ENCODE measurements at regions not wholly inside any gene's neighbourhood (a gene's known extent, or its start where the extent isn't known, plus 50 kb on each side); places are given as distances from the start of the nearest gene placed in this dataset.
"Not testable (repeated sequence)": the region's sequence is repeated elsewhere in the genome, so short reads cannot be mapped to it uniquely, and the experiment has no call there.

DNA sequence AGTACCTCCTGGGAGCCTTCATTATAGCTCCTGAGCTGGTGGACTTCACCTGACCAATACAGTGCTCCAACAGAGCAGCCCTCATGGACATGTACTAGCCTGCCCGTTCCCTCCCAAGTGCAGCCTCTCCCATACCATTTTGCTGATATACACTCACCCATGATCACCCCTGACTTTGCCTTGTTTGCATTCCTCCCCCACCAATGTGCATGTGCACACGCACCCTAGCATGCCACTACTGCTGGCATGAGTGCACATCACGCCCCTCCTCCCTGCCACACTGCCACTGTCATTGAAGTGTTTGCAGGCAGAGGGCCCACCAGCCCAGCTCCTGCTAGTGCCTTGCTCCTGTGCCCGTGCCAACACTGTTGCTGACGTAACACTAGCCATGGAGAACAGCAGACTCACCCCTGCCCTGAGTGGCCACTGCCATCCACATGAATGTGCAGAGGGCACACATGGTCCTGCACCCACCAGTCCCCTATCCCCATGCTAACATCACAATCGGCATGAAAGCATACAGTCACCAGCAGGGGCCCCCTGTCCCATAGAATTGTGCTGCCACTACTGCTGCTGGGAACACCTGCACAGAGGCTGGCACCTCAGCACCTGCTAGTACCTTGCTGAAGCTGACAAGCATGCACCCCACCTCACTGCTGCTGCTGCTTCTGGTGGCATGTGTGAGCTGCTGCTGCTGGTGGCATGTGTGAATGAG, 110.3 kb downstream of the SINHCAF start:
- DNase-seq (ENCODE audit: low spot score) = no peak

- no peak for DNase-seq (ENCODE audit: low spot score)
These were observed 109.5 kb downstream of the SINHCAF start for GRCh38 chr12:31216479-31216878.

- DNase-seq (ENCODE audit: low spot score) = peak; percentile 36
These were observed 108.4 kb downstream of the SINHCAF start for GRCh38 chr12:31217356-31218130.

GRCh38 chr12:31218203-31219025, 107.5 kb downstream of the SINHCAF start:
- no peak for DNase-seq (ENCODE audit: low spot score)

GRCh38 chr12:31219521-31219920, 106.4 kb downstream of the SINHCAF start:
- no peak for DNase-seq (ENCODE audit: low spot score)

DNA sequence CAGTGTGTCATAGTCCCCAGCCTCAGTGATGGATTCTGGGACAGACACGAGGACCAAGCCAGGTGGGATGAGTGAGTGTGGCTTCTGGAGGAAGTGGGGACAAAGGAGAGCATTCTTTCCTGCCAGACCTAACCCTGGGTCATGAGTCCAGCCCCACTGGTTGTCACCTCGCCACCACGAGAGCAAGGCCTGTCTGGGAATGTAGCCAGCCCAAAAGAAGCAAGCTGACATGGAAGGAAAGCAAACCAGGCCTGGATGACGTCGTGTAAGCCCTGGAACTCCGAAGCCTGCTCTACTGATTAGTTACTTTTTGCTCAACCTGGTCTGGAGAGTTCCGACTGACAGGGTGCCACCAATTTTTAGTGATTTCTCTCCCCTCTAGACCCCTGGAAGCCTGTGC, 105.9 kb downstream of the SINHCAF start:
- no peak for DNase-seq (ENCODE audit: low spot score)

DNA sequence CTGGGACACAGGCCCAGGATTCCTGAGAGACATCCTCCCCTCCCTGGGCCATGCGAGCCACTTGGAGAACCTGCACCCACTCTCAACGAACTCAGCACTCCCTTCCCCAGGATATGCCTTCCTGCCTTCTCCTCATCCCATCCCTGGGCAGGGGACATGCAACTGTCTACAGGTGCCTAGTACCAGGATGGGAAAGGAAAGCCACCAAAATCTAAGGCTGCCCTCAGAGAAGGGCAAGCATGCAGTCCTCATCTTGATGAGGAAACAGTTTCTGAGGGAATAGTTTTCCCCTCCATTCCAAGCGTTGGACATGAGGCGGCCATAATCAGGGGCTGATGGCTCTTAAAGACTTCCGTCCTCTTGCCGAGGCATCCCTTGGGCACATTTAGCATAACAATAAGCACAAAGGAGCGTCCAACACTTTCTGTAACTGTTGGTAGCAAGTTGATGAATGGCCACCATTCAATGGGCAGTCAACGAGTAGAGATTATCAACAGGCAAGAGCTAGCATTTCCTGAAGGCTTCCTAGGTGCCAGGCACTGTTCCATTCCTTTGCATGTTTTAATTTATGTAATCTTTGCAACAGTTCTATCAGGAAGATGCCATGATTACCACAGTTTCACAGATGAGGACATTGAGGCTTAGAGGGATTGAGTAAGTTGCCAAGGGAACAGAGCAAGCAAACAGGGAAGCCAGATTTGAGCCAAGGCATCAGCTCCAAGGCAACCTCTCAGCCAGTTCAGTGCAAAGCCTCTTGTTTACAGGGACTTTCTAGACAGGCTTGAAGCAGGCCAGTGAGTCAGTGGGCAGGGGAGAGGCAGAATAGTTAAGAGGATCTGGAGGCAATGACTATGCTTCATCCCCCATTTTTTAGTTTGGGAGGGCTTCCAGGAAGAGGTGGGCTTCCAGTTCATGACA, 105.1 kb downstream of the SINHCAF start:
- no peak for DNase-seq (ENCODE audit: low spot score)

DNA sequence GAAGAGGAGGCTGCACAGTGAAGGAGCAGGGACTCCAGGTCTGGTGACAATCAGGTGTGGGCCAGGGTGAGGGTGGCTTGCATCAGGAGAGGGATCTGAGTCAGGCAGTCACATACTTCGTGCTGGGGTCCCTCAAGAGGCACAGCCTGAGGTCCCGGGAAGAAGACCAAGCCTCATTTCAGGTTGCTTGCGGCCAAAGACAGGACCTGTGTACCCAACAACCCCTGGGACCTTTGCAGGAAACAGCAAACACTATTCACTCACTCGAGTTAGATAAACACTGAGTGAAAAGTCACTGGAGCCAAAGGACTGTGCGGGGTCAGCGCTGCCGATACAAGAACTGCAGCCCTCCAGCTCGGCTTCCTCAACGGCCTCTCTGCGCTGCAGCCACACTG, 104.4 kb downstream of the SINHCAF start:
- DNase-seq (ENCODE audit: low spot score) = no peak

DNA sequence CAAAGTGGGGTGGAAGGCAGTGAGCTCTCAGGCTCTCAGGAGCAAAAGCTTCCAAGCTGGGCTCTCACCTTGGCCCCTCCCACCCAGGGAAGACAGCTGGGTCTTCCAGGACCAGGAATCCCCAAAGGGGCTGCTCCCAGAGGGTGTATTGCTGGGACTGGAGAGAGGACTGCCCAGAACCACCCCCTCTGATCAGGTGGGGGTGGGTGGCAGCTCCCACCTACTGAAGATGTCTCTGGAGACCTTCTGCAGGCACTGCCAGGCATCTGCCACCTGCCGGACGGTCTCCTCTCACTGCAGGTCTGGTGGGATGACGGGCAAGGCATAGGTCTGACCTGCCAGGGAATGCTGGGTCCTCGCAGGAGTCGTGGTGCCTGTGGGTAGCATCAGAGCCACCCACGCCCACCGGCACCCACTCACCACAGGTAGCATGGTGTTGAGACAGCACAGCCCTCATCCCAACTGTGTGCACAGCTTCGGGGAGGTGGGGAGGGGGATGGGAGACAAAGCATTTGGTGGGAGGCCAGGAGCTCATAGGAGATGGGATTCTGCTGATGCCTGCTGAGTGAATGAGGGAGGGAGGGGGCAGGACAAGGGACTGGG, 103.2 kb downstream of the SINHCAF start:
- no peak for DNase-seq (ENCODE audit: low spot score)

- DNase-seq (ENCODE audit: low spot score) = not testable (repeated sequence)
These were observed 102.3 kb downstream of the SINHCAF start for GRCh38 chr12:31223640-31224039.

- no peak for DNase-seq (ENCODE audit: low spot score)
These were observed 101.0 kb downstream of the SINHCAF start for GRCh38 chr12:31224768-31225448.

DNA sequence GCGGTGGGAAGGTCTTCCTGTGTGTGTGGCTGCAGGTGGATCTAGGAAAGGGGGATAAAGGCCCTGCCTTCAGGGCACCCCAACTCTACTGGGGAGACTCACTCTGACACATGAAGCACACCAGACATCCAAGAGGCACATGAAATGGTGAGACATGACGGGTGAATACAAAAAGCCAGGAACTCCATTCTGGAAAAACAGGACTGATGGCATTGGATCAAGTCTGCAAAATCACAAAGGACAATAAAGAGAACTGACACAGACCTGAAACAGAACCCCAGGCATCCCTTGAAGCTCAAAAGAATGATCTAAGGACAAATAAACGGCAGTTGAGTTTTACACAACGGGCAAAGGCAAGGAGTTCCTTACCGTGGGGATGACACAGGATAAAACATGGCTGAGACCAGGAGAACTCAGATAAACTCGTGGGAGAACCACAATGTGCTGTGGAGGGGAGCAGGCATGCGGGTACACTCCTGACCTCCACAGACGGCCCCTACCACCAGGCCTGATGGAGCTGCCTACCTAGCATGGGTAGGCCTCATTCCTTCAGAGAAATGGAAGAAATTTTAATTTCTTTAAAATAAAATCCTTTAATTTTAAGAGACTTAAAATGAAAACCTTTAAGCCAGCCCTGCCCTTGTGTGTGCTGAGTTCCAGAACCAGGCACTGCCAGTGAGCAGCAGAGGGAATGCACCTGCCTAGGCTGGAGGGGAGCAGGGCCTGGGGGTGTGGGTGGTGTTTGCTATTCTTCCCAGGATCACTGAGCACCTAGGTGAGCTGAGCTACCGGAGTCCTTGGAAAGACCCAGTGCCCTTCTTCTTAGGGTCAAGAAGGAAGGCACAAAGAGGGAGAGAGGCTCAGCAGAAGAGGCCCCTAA, 100.1 kb downstream of the SINHCAF start:
- DNase-seq (ENCODE audit: low spot score) = no peak

DNA sequence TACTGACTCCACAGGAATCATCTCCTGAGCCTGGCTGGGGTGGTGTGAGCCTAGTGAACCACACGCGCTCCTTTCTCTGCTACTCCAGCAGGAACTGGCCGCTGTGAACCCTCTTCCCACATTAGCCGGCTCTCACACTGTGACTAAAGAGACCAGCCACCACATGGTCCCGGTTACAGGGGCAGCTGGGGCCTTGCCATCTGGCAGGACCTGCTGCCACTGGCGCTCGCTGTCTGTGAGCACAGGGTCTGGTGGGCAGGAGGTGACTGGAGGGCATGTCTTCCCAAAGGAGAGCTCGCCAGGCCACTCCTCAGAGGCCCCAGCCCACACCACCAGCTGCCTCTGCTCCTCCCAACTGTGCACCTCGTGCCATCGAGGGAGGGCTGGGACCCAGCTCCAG, 99.3 kb downstream of the SINHCAF start:
- DNase-seq (ENCODE audit: low spot score) = no peak

GRCh38 chr12:31227401-31227981, 98.5 kb downstream of the SINHCAF start:
- DNase-seq (ENCODE audit: low spot score) = no peak

DNA sequence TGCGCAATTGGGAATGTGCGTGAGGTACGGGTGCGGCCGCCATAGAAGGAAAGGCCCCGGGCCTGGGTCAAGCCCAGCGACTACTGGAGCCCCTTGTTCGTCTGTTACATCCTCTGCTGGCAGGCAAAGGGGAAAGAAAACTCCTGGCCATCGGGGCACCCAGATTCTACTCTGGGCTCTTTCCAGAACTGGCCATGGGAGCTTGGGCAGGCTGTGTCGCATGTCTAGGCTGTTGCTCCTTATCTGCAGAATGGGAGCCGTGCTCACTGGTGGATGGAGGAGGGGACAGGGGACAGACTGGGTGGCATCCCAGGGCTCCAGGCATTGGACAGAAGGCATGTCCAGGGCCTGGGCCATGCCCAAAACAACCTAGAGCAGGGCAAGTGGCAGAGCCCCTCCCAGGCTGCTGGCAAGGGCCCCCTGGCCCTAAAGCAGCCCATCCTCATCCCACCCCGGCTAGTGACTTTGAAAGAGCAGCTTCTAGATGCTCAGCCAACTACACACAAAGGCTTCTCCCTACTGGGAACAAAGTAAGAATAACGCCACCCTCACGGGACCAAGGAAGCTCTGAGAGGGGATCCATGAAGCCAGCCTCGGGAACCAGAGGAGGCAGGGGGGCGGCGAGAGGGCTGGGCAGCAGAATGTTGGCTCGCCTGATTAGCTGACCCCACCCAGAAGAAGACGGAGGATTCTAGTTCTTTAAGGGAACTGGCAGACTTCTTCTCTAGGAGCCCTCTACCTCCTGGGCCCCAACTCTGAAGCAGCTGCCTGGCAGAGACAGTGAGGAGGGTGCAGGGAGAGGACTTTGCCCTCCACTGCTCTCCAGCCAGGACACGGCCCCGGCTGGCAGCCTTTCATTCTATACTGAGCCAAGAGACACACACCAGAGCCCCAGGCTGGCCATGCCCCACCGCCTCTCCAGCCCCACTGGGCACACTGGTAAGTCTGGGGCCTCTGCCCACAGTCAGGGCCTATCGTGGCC, 96.8 kb downstream of the SINHCAF start:
- peak; percentile 71 for DNase-seq (ENCODE audit: low spot score)

DNA sequence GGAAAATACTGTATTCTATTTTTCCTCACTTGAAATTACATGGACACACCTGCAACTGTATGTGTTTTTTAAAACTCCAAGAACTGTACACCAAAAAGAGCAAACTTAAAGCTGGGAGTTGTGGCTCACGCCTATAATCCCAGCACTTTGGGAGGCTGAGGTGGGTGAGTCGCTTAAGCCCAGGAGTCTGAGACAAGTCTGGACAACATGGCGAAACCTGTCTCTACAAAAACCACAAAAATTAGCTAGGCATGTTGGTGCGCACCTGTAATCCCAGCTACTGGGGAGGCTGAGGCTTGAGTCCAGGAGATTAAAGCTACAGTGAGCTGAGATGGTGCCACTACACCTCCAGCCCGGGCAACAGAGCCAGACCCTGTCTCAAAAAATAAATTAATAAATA, 95.9 kb downstream of the SINHCAF start:
- no peak for DNase-seq (ENCODE audit: low spot score)

Data from HT-29 (cell line).